HCT116 (cell line): ENCODE measurements at regions not wholly inside any gene's neighbourhood (a gene's known extent, or its start where the extent isn't known, plus 50 kb on each side); places are given as distances from the start of the nearest gene placed in this dataset.

Experiments used
- ATAC-seq: fragments of 200-7000 bp; cut with Tn5 transposase; 2 replicates; pipeline ENCODE4 v1.9.1; 2020; ENCODE audit warnings: mild to moderate bottlenecking, moderate library complexity
- BruUV-seq: library from RNA; stranded (reverse); fragments of 400-500 nt; replicated peaks from 2 replicates; lab custom pipeline; 2021; lab: Mats Ljungman, UMichigan
- CTCF ChIA-PET: fragments of 300-600 bp; sonication (Branson Sonifier 250); formaldehyde crosslinking; loops from one replicate; lab custom pipeline; 2021; ENCODE audit warnings: antibody characterized with exemption; lab: Charles Lee
- POLR2A ChIA-PET: fragments of 300-600, 350-600 bp; sonication (Branson Sonifier 250); formaldehyde crosslinking; loops from one replicate; lab custom pipeline; 2021; ENCODE audit warnings: antibody characterized with exemption; lab: Charles Lee
- RAD21 ChIA-PET, 2 experiments: fragments of 300-600 bp; sonication (Branson Sonifier 250); formaldehyde crosslinking; loops; one replicate each; lab custom pipeline; 2023; ENCODE audit warnings: low total read pairs in 2 of 2; ENCODE audit not compliant: uncharacterized antibody in 2 of 2, unreplicated experiment in 2 of 2, low non-redundant PET in 1 of 2; lab: Charles Lee
- DNase-seq: peaks from one replicate; pipeline ENCODE4 v3.0.0-alpha.2; 2010; ENCODE audit warnings: low read depth, low spot score
- H2AFZ ChIP-seq: fragments of 200-600 bp; shearing (Covaris generic), sonication (generic); 2 replicates; pipeline ENCODE4 v1.6.1; 2017; ENCODE audit warnings: low read depth, mixed run types, mixed read lengths, antibody characterized with exemption, low read length; ENCODE audit not compliant: poor library complexity, severe bottlenecking
- H3K27ac ChIP-seq: 2 replicates; pipeline ENCODE4 v1.5.1; 2012; ENCODE audit warnings: low read depth, low read length
- H3K27me3 ChIP-seq: fragments of 200-600 bp; sonication (generic); 2 replicates; pipeline ENCODE4 v1.6.1; 2016; ENCODE audit warnings: mixed run types, low read length, mixed read lengths; ENCODE audit not compliant: insufficient read depth
- H3K36me3 ChIP-seq, 2 experiments: fragments of 200-500 bp in 1 of 2; fragments of 200-600 bp in 1 of 2; sonication (Bioruptor generic) in 1 of 2; sonication (generic) in 1 of 2; 2 replicates each; pipeline versions ENCODE4 v1.5.1 to v1.6.1; 2014 to 2016; ENCODE audit warnings: low read length in 2 of 2, inconsistent platforms in 1 of 2, mixed read lengths in 1 of 2, mixed run types in 1 of 2; ENCODE audit not compliant: insufficient read depth in 2 of 2, control insufficient read depth in 1 of 2
- H3K4me1 ChIP-seq, 2 experiments: fragments of 200-600 bp in 1 of 2; sonication (generic) in 1 of 2; 2 replicates each; pipeline versions ENCODE4 v1.5.1 to v1.6.1; 2012 to 2017; ENCODE audit warnings: low read length in 2 of 2, inconsistent platforms in 1 of 2, mild to moderate bottlenecking in 1 of 2, mixed read lengths in 1 of 2, mixed run types in 1 of 2, moderate library complexity in 1 of 2; ENCODE audit not compliant: insufficient read depth in 2 of 2, control insufficient read depth in 1 of 2
- H3K4me2 ChIP-seq: fragments of 200-600 bp; sonication (generic); 2 replicates; pipeline ENCODE4 v1.6.1; 2017; ENCODE audit warnings: mixed run types, low read length, mixed read lengths
- H3K4me3 ChIP-seq, 2 experiments: fragments of 200-600 bp in 1 of 2; sonication (generic) in 1 of 2; replicated peaks in 1 of 2; 2 replicates each; pipeline ENCODE4 v1.5.1; 2011 to 2016; ENCODE audit warnings: low read length in 2 of 2, control low read depth in 1 of 2, low read depth in 1 of 2, mild to moderate bottlenecking in 1 of 2, mixed read lengths in 1 of 2, mixed run types in 1 of 2
- H3K79me2 ChIP-seq: fragments of 200-600 bp; sonication (generic); 2 replicates; pipeline ENCODE4 v1.6.1; 2017; ENCODE audit warnings: mild to moderate bottlenecking, mixed run types, low read length, moderate library complexity, mixed read lengths; ENCODE audit not compliant: insufficient read depth
- H3K9ac ChIP-seq: fragments of 200-600 bp; sonication (generic); 2 replicates; pipeline ENCODE4 v1.6.1; 2016; ENCODE audit warnings: low read length, mixed read lengths
- H3K9me2 ChIP-seq: fragments of 200-600 bp; sonication (generic), shearing (Covaris generic); 2 replicates; pipeline ENCODE4 v1.6.1; 2017; ENCODE audit warnings: mixed run types, mild to moderate bottlenecking, moderate library complexity; ENCODE audit not compliant: insufficient read depth
- H3K9me3 ChIP-seq, 2 experiments: fragments of 200-500 bp in 1 of 2; fragments of 200-600 bp in 1 of 2; sonication (Bioruptor generic) in 1 of 2; sonication (generic) in 1 of 2; 2 replicates each; pipeline ENCODE4 v1.6.1; 2014 to 2017; ENCODE audit warnings: low read length in 2 of 2, mixed read lengths in 2 of 2, inconsistent platforms in 1 of 2, low read depth in 1 of 2, mild to moderate bottlenecking in 1 of 2, mixed run types in 1 of 2, moderate library complexity in 1 of 2; ENCODE audit not compliant: control insufficient read depth in 1 of 2, insufficient read depth in 1 of 2
- H4K20me1 ChIP-seq: fragments of 200-600 bp; sonication (generic), shearing (Covaris generic); 2 replicates; pipeline ENCODE4 v1.6.1; 2017; ENCODE audit warnings: mixed run types, mild to moderate bottlenecking, moderate library complexity; ENCODE audit not compliant: insufficient read depth
- CBX3 ChIP-seq: IDR thresholded peaks from 2 replicates; pipeline ENCODE4 v1.6.1; 2012; ENCODE audit warnings: low read depth
- CEBPB ChIP-seq: IDR thresholded peaks from 2 replicates; pipeline ENCODE4 v1.6.1; 2012; ENCODE audit warnings: low read depth
- CTCF ChIP-seq, 3 experiments: fragments of 200-600 bp in 1 of 3; sonication (generic) in 1 of 3; IDR thresholded peaks in 2 of 3; conservative IDR thresholded peaks in 1 of 3; 2 replicates each; pipeline ENCODE4 v1.5.1; 2012 to 2017; ENCODE audit warnings: low read depth in 2 of 3, low read length in 2 of 3, antibody characterized with exemption in 1 of 3, borderline replicate concordance in 1 of 3, control low read depth in 1 of 3, mild to moderate bottlenecking in 1 of 3, mixed read lengths in 1 of 3, mixed run types in 1 of 3, moderate library complexity in 1 of 3; ENCODE audit not compliant: insufficient read depth in 1 of 3
- EGR1 ChIP-seq: IDR thresholded peaks from 2 replicates; pipeline ENCODE4 v1.6.1; 2012; ENCODE audit warnings: low read depth
- ELF1 ChIP-seq: IDR thresholded peaks from 2 replicates; pipeline ENCODE4 v1.6.1; 2012; ENCODE audit warnings: low read depth, borderline replicate concordance
- EZH2 ChIP-seq: fragments of 200-600 bp; sonication (generic); IDR thresholded peaks from 2 replicates; pipeline ENCODE4 v1.6.1; 2017; ENCODE audit warnings: antibody characterized with exemption, mixed run types
- EZH2phosphoT487 ChIP-seq: fragments of 200-600 bp; IDR thresholded peaks from 2 replicates; pipeline ENCODE4 v1.6.1; 2018; ENCODE audit warnings: antibody characterized with exemption, borderline replicate concordance
- JUND ChIP-seq: IDR thresholded peaks from 2 replicates; pipeline ENCODE4 v1.6.1; 2012
- POLR2A ChIP-seq: IDR thresholded peaks from 2 replicates; pipeline ENCODE4 v1.7.0; 2011; ENCODE audit warnings: borderline replicate concordance; ENCODE audit not compliant: insufficient read depth, insufficient read length; ENCODE audit errors: extremely low read depth
- POLR2AphosphoS5 ChIP-seq: IDR thresholded peaks from 2 replicates; pipeline ENCODE4 v1.6.1; 2011; ENCODE audit warnings: mild to moderate bottlenecking, low read depth, low read length, moderate library complexity
- SIN3A ChIP-seq: IDR thresholded peaks from 2 replicates; pipeline ENCODE4 v1.6.1; 2012; ENCODE audit warnings: low read depth
- SRF ChIP-seq: IDR thresholded peaks from 2 replicates; pipeline ENCODE4 v1.6.1; 2012; ENCODE audit warnings: low read depth
- ZFX ChIP-seq: fragments of 450-650 bp; IDR thresholded peaks from 2 replicates; pipeline ENCODE4 v1.6.1; 2017
- ZNF274 ChIP-seq: fragments of 200-500 bp; sonication (Bioruptor generic); IDR thresholded peaks from 2 replicates; pipeline ENCODE4 v1.6.1; 2014; ENCODE audit warnings: mild to moderate bottlenecking, low read depth, low read length, inconsistent platforms
- intact Hi-C: fragments of 100-400 bp; cut with micrococcal nuclease; formaldehyde crosslinking; loops from 2 replicates; pipeline ENCODE4 v1.10.0; 2022
- TF ChIP-seq, protein P1 (sequence below): IDR thresholded peaks from 2 replicates; pipeline ENCODE4 v1.6.1; 2012
- TF ChIP-seq, protein P2 (sequence below): IDR thresholded peaks from 2 replicates; pipeline ENCODE4 v1.6.1; 2011; ENCODE audit warnings: mild to moderate bottlenecking, low read length, moderate library complexity; ENCODE audit not compliant: insufficient replicate concordance; ENCODE audit errors: extremely low read depth

GRCh38 chr1:239608469-239608868 lies 222.1 kb downstream of the CHRM3 start:
- BruUV-seq = no TSS peak
- intact Hi-C loops = no loop called here
- Histone ChIP-seq H3K9me2 (no peaks in the 10 kb centered on the region), H3K27ac (no peak overlapping the region), H3K4me1 (no peaks in the 10 kb centered on the region), H3K36me3 (no peaks in the 10 kb centered on the region), H2AFZ (no peak overlapping the region), H3K4me2 (no peak overlapping the region), H3K79me2 (no peaks in the 10 kb centered on the region), H3K9me3 (peaks cover 0 to 20% of the 10 kb centered on the region in 2 experiments; a peak in 2 of 4 replicates), H3K9ac (no peak overlapping the region), H3K4me3 (no peak overlapping the region), H3K27me3 (no peaks in the 10 kb centered on the region), H4K20me1 (no peaks in the 10 kb centered on the region)
- POLR2A ChIA-PET = no interaction called here
- RAD21 ChIA-PET = no interaction called here
- no peak for ATAC-seq
- TF ChIP-seq ZNF274 = no peak
- no peak for TF ChIP-seq EZH2phosphoT487
- TF ChIP-seq, protein P1, sequence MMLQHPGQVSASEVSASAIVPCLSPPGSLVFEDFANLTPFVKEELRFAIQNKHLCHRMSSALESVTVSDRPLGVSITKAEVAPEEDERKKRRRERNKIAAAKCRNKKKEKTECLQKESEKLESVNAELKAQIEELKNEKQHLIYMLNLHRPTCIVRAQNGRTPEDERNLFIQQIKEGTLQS = no peak
- TF ChIP-seq POLR2A = no peak
- no peak for TF ChIP-seq POLR2AphosphoS5
- no peak for TF ChIP-seq CEBPB
- no peak for TF ChIP-seq ELF1
- TF ChIP-seq, protein P2, sequence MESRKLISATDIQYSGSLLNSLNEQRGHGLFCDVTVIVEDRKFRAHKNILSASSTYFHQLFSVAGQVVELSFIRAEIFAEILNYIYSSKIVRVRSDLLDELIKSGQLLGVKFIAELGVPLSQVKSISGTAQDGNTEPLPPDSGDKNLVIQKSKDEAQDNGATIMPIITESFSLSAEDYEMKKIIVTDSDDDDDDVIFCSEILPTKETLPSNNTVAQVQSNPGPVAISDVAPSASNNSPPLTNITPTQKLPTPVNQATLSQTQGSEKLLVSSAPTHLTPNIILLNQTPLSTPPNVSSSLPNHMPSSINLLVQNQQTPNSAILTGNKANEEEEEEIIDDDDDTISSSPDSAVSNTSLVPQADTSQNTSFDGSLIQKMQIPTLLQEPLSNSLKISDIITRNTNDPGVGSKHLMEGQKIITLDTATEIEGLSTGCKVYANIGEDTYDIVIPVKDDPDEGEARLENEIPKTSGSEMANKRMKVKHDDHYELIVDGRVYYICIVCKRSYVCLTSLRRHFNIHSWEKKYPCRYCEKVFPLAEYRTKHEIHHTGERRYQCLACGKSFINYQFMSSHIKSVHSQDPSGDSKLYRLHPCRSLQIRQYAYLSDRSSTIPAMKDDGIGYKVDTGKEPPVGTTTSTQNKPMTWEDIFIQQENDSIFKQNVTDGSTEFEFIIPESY = no peak
- CTCF ChIA-PET = no interaction called here
- no peak for DNase-seq

GRCh38 chr1:239612379-239612778 lies 226.0 kb downstream of the CHRM3 start:
- ChIA-PET CTCF (no interaction called here), RAD21 (no interaction called here), POLR2A (no interaction called here)
- DNase-seq (no peak), ATAC-seq (no peak)
- no TSS peak for BruUV-seq
- Histone ChIP-seq H3K36me3 (no peaks in the 10 kb centered on the region), H3K4me3 (no peak overlapping the region), H3K4me1 (no peaks in the 10 kb centered on the region), H4K20me1 (no peaks in the 10 kb centered on the region), H3K9me3 (peaks cover 3 to 26% of the 10 kb centered on the region in 2 experiments; a peak in 2 of 4 replicates), H3K9me2 (no peaks in the 10 kb centered on the region), H2AFZ (no peak overlapping the region), H3K4me2 (no peak overlapping the region), H3K9ac (no peak overlapping the region), H3K27ac (no peak overlapping the region), H3K79me2 (no peaks in the 10 kb centered on the region), H3K27me3 (no peaks in the 10 kb centered on the region)
- intact Hi-C loops = no loop called here
- TF ChIP-seq CEBPB (no peak), CBX3 (no peak), POLR2AphosphoS5 (no peak), SIN3A (no peak), SRF (no peak), JUND (no peak), CTCF (IDR thresholded peaks at IDR 0.05 in 2 of 3, conservative IDR thresholded peaks at IDR 0.05 in 1 of 3; ENCODE audit: borderline replicate concordance in 1 of 3, insufficient read depth in 1 of 3, low read depth in 2 of 3, low read length in 2 of 3) (no peak), ZFX (no peak), EGR1 (no peak), POLR2A (no peak), EZH2 (no peak)
